WTC11 (cell line): ENCODE measurements at regions not wholly inside any gene's neighbourhood (a gene's known extent, or its start where the extent isn't known, plus 50 kb on each side); places are given as distances from the start of the nearest gene placed in this dataset.

Experiments used
- ATAC-seq: fragments of 200-7000 bp; cut with Tn5 transposase; 2 replicates; pipeline ENCODE4 v1.10.0; 2021; ENCODE audit warnings: mild to moderate bottlenecking, moderate library complexity
- CTCF ChIA-PET: fragments of 300-600 bp; sonication (Branson Sonifier 250); formaldehyde crosslinking; loops from one replicate; lab custom pipeline; 2021; ENCODE audit warnings: antibody characterized with exemption; lab: Charles Lee
- POLR2A ChIA-PET: fragments of 350-600 bp; sonication (Branson Sonifier 250); formaldehyde crosslinking; loops from one replicate; lab custom pipeline; 2021; ENCODE audit warnings: antibody characterized with exemption; lab: Charles Lee
- DNase-seq: peaks from one replicate; pipeline ENCODE4 v3.0.0; 2021; ENCODE audit warnings: low spot score
- H3K27ac Mint-ChIP-seq: 2 replicates; pipeline ENCODE4 v1.8.0; 2021; ENCODE audit warnings: mixed read lengths
- H3K27me3 Mint-ChIP-seq: 2 replicates; pipeline ENCODE4 v1.8.0; 2021; ENCODE audit warnings: low read depth, mild to moderate bottlenecking, moderate library complexity, mixed read lengths
- H3K36me3 Mint-ChIP-seq: 2 replicates; pipeline ENCODE4 v1.8.0; 2021; ENCODE audit warnings: mixed read lengths
- H3K4me1 Mint-ChIP-seq: 2 replicates; pipeline ENCODE4 v1.8.0; 2022; ENCODE audit warnings: mixed read lengths
- H3K4me3 Mint-ChIP-seq: 2 replicates; pipeline ENCODE4 v1.8.0; 2021; ENCODE audit warnings: mild to moderate bottlenecking, moderate library complexity, mixed read lengths
- H3K9me3 Mint-ChIP-seq: 2 replicates; pipeline ENCODE4 v1.8.0; 2021; ENCODE audit warnings: mixed read lengths
- ATF1 ChIP-seq: sonication (generic); formaldehyde crosslinking; IDR thresholded peaks from 2 replicates; pipeline ENCODE4 v1.8.1; 2023; ENCODE audit warnings: mild to moderate bottlenecking, moderate library complexity, missing genetic modification reagents
- ESRRA ChIP-seq: sonication (generic); formaldehyde crosslinking; IDR thresholded peaks from 2 replicates; pipeline ENCODE4 v1.8.1; 2022; ENCODE audit warnings: mild to moderate bottlenecking, missing genetic modification reagents, borderline replicate concordance
- ETV6 ChIP-seq: sonication (generic); formaldehyde crosslinking; IDR thresholded peaks from 2 replicates; pipeline ENCODE4 v1.8.1; 2022; ENCODE audit warnings: mild to moderate bottlenecking, missing genetic modification reagents
- FOXK1 ChIP-seq: sonication (generic); formaldehyde crosslinking; IDR thresholded peaks from 2 replicates; pipeline ENCODE4 v1.8.0; 2022; ENCODE audit warnings: mild to moderate bottlenecking, moderate library complexity, missing genetic modification reagents
- GABPB1 ChIP-seq: sonication (generic); formaldehyde crosslinking; IDR thresholded peaks from 2 replicates; pipeline ENCODE4 v1.8.1; 2023; ENCODE audit warnings: mild to moderate bottlenecking, missing genetic modification reagents
- JAZF1 ChIP-seq: fragments of 250-450 bp; sonication (Bioruptor Pico); IDR thresholded peaks from 2 replicates; pipeline ENCODE4 v1.9.0; 2021; ENCODE audit warnings: moderate library complexity, mild to moderate bottlenecking, inconsistent platforms
- JUN ChIP-seq: sonication (generic); formaldehyde crosslinking; IDR thresholded peaks from 2 replicates; pipeline ENCODE4 v1.8.0; 2023; ENCODE audit warnings: mild to moderate bottlenecking, missing genetic modification reagents
- SOX15 ChIP-seq: fragments of 250-450 bp; sonication (Bioruptor Pico); IDR thresholded peaks from 2 replicates; pipeline ENCODE4 v1.9.0; 2021; ENCODE audit warnings: mild to moderate bottlenecking
- SP1 ChIP-seq: sonication (generic); formaldehyde crosslinking; conservative IDR thresholded peaks from 2 replicates; pipeline ENCODE4 v1.8.1; 2022; ENCODE audit warnings: missing genetic modification reagents
- TP53 ChIP-seq: sonication (generic); formaldehyde crosslinking; IDR thresholded peaks from 2 replicates; pipeline ENCODE4 v1.8.1; 2023; ENCODE audit warnings: mild to moderate bottlenecking, missing genetic modification reagents
- ZNF671 ChIP-seq: fragments of 250-450 bp; sonication (Bioruptor Pico); IDR thresholded peaks from 2 replicates; pipeline ENCODE4 v1.8.0; 2021; ENCODE audit warnings: mild to moderate bottlenecking
- TF ChIP-seq, protein P1 (sequence below): sonication (generic); formaldehyde crosslinking; IDR thresholded peaks from 2 replicates; pipeline ENCODE4 v1.8.0; 2023; ENCODE audit warnings: mild to moderate bottlenecking, missing genetic modification reagents
- TF ChIP-seq, protein P2 (sequence below): sonication (generic); formaldehyde crosslinking; IDR thresholded peaks from 2 replicates; pipeline ENCODE4 v1.8.0; 2023; ENCODE audit warnings: missing genetic modification reagents, mild to moderate bottlenecking, borderline replicate concordance
- TF ChIP-seq, protein P3 (sequence below): sonication (generic); formaldehyde crosslinking; IDR thresholded peaks from 2 replicates; pipeline ENCODE4 v1.8.0; 2022; ENCODE audit warnings: mild to moderate bottlenecking, missing genetic modification reagents
- TF ChIP-seq, protein P4 (sequence below): fragments of 250-450 bp; sonication (Bioruptor Pico); IDR thresholded peaks from 2 replicates; pipeline ENCODE4 v2.1.2; 2022; ENCODE audit warnings: mild to moderate bottlenecking, moderate library complexity
- TF ChIP-seq, protein P5 (sequence below): sonication (generic); formaldehyde crosslinking; IDR thresholded peaks from 2 replicates; pipeline ENCODE4 v1.8.1; 2022; ENCODE audit warnings: low read depth, missing genetic modification reagents, borderline replicate concordance
- TF ChIP-seq, protein P6 (sequence below): sonication (generic); formaldehyde crosslinking; IDR thresholded peaks from 2 replicates; pipeline ENCODE4 v1.8.1; 2023; ENCODE audit warnings: mild to moderate bottlenecking, missing genetic modification reagents, borderline replicate concordance
- TF ChIP-seq, protein P7 (sequence below): sonication (generic); formaldehyde crosslinking; IDR thresholded peaks from 2 replicates; pipeline ENCODE4 v1.8.1; 2022; ENCODE audit warnings: mild to moderate bottlenecking, moderate library complexity, missing genetic modification reagents

DNA sequence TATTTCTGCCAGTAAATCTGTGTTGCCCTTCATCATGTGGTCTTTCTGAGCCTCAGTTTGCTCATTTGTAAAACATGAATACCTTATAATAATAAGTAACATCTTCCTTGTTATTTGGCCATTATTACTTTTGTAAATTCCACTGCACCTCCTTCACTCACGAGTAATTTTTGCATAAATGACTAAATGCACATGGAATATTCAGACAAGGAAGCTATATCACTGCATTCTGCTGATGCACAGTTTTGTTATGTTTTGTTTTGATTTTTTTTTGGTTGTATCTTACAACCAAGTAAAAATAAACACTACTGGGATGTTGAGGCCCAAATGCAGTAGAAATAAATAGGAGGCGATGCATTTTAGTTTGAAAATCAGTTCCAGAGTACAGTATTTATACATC is 185.3 kb upstream of the POU3F3 start:
- no peak for DNase-seq
- POLR2A ChIA-PET, result no interaction called here
- Mint-ChIP-seq H3K4me3 (no peak overlapping the region), H3K9me3 (0 out of 2 replicates have a peak, but pooled peaks cover 3% of the 10 kb centered on the region), H3K27me3 (peaks cover 2% of the 10 kb centered on the region; the same call in 1 of the 2 replicates), H3K4me1 (0 out of 2 replicates have a peak, but pooled peaks cover 5% of the 10 kb centered on the region), H3K36me3 (no peaks in the 10 kb centered on the region), H3K27ac (no peak overlapping the region)
- CTCF ChIA-PET, result interaction anchor here (0.6 kb wide), 1 partner anchor 92 kb away, joined by 5 read pairs; no protein-coding TSS in a partner anchor
- no peak for TF ChIP-seq ZNF671
- TF ChIP-seq, protein P1, sequence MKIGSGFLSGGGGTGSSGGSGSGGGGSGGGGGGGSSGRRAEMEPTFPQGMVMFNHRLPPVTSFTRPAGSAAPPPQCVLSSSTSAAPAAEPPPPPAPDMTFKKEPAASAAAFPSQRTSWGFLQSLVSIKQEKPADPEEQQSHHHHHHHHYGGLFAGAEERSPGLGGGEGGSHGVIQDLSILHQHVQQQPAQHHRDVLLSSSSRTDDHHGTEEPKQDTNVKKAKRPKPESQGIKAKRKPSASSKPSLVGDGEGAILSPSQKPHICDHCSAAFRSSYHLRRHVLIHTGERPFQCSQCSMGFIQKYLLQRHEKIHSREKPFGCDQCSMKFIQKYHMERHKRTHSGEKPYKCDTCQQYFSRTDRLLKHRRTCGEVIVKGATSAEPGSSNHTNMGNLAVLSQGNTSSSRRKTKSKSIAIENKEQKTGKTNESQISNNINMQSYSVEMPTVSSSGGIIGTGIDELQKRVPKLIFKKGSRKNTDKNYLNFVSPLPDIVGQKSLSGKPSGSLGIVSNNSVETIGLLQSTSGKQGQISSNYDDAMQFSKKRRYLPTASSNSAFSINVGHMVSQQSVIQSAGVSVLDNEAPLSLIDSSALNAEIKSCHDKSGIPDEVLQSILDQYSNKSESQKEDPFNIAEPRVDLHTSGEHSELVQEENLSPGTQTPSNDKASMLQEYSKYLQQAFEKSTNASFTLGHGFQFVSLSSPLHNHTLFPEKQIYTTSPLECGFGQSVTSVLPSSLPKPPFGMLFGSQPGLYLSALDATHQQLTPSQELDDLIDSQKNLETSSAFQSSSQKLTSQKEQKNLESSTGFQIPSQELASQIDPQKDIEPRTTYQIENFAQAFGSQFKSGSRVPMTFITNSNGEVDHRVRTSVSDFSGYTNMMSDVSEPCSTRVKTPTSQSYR (CRISPR knock-in tag), result no peak
- TF ChIP-seq FOXK1 (CRISPR knock-in tag), result no peak
- no peak for TF ChIP-seq SOX15
- TF ChIP-seq, protein P2, sequence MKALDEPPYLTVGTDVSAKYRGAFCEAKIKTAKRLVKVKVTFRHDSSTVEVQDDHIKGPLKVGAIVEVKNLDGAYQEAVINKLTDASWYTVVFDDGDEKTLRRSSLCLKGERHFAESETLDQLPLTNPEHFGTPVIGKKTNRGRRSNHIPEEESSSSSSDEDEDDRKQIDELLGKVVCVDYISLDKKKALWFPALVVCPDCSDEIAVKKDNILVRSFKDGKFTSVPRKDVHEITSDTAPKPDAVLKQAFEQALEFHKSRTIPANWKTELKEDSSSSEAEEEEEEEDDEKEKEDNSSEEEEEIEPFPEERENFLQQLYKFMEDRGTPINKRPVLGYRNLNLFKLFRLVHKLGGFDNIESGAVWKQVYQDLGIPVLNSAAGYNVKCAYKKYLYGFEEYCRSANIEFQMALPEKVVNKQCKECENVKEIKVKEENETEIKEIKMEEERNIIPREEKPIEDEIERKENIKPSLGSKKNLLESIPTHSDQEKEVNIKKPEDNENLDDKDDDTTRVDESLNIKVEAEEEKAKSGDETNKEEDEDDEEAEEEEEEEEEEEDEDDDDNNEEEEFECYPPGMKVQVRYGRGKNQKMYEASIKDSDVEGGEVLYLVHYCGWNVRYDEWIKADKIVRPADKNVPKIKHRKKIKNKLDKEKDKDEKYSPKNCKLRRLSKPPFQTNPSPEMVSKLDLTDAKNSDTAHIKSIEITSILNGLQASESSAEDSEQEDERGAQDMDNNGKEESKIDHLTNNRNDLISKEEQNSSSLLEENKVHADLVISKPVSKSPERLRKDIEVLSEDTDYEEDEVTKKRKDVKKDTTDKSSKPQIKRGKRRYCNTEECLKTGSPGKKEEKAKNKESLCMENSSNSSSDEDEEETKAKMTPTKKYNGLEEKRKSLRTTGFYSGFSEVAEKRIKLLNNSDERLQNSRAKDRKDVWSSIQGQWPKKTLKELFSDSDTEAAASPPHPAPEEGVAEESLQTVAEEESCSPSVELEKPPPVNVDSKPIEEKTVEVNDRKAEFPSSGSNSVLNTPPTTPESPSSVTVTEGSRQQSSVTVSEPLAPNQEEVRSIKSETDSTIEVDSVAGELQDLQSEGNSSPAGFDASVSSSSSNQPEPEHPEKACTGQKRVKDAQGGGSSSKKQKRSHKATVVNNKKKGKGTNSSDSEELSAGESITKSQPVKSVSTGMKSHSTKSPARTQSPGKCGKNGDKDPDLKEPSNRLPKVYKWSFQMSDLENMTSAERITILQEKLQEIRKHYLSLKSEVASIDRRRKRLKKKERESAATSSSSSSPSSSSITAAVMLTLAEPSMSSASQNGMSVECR (CRISPR knock-in tag), result no peak
- TF ChIP-seq ATF1 (CRISPR knock-in tag), result no peak
- no peak for TF ChIP-seq ETV6 (CRISPR knock-in tag)
- TF ChIP-seq ESRRA (CRISPR knock-in tag), result no peak
- TF ChIP-seq, protein P3, sequence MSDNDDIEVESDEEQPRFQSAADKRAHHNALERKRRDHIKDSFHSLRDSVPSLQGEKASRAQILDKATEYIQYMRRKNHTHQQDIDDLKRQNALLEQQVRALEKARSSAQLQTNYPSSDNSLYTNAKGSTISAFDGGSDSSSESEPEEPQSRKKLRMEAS (CRISPR knock-in tag), result no peak
- no peak for TF ChIP-seq TP53 (CRISPR knock-in tag)
- TF ChIP-seq, protein P4, sequence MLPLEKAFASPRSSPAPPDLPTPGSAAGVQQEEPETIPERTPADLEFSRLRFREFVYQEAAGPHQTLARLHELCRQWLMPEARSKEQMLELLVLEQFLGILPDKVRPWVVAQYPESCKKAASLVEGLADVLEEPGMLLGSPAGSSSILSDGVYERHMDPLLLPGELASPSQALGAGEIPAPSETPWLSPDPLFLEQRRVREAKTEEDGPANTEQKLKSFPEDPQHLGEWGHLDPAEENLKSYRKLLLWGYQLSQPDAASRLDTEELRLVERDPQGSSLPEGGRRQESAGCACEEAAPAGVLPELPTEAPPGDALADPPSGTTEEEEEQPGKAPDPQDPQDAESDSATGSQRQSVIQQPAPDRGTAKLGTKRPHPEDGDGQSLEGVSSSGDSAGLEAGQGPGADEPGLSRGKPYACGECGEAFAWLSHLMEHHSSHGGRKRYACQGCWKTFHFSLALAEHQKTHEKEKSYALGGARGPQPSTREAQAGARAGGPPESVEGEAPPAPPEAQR (CRISPR knock-in tag), result no peak
- TF ChIP-seq, protein P5, sequence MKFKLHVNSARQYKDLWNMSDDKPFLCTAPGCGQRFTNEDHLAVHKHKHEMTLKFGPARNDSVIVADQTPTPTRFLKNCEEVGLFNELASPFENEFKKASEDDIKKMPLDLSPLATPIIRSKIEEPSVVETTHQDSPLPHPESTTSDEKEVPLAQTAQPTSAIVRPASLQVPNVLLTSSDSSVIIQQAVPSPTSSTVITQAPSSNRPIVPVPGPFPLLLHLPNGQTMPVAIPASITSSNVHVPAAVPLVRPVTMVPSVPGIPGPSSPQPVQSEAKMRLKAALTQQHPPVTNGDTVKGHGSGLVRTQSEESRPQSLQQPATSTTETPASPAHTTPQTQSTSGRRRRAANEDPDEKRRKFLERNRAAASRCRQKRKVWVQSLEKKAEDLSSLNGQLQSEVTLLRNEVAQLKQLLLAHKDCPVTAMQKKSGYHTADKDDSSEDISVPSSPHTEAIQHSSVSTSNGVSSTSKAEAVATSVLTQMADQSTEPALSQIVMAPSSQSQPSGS, result no peak
- no peak for ATAC-seq

DNA sequence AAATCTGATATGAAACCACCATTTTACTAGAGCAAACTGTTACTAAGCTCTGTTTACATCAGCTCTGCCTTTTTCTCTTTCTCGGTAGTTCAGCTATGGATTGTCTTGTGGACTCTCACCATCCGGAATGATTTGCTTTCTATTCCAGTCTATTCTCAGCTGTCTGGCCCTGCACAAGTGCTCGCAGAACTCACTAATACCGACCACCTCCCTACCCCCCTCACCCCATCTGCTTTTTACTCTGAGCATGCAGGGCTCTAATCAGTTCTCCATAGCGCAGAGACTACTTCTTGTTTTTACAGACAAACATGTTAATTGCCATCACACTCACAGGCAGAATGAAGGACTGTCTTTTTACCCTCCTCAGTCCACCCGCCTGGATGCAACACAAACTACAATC is 180.7 kb upstream of the POU3F3 start:
- Mint-ChIP-seq H3K4me3 (no peak overlapping the region), H3K36me3 (no peaks in the 10 kb centered on the region), H3K9me3 (peaks cover 6% of the 10 kb centered on the region; the same call in 1 of the 2 replicates), H3K27ac (no peak overlapping the region), H3K27me3 (peaks cover 2% of the 10 kb centered on the region; the same call in 1 of the 2 replicates), H3K4me1 (0 out of 2 replicates have a peak, but pooled peaks cover 8% of the 10 kb centered on the region)
- DNase-seq (no peak), ATAC-seq (no peak)
- POLR2A ChIA-PET, result no interaction called here
- CTCF ChIA-PET, result no interaction called here
- no peak for TF ChIP-seq ZNF671
- no peak for TF ChIP-seq JUN (CRISPR knock-in tag)
- TF ChIP-seq, protein P6, sequence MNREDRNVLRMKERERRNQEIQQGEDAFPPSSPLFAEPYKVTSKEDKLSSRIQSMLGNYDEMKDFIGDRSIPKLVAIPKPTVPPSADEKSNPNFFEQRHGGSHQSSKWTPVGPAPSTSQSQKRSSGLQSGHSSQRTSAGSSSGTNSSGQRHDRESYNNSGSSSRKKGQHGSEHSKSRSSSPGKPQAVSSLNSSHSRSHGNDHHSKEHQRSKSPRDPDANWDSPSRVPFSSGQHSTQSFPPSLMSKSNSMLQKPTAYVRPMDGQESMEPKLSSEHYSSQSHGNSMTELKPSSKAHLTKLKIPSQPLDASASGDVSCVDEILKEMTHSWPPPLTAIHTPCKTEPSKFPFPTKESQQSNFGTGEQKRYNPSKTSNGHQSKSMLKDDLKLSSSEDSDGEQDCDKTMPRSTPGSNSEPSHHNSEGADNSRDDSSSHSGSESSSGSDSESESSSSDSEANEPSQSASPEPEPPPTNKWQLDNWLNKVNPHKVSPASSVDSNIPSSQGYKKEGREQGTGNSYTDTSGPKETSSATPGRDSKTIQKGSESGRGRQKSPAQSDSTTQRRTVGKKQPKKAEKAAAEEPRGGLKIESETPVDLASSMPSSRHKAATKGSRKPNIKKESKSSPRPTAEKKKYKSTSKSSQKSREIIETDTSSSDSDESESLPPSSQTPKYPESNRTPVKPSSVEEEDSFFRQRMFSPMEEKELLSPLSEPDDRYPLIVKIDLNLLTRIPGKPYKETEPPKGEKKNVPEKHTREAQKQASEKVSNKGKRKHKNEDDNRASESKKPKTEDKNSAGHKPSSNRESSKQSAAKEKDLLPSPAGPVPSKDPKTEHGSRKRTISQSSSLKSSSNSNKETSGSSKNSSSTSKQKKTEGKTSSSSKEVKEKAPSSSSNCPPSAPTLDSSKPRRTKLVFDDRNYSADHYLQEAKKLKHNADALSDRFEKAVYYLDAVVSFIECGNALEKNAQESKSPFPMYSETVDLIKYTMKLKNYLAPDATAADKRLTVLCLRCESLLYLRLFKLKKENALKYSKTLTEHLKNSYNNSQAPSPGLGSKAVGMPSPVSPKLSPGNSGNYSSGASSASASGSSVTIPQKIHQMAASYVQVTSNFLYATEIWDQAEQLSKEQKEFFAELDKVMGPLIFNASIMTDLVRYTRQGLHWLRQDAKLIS (CRISPR knock-in tag), result no peak
- TF ChIP-seq JAZF1, result no peak
- TF ChIP-seq, protein P7, sequence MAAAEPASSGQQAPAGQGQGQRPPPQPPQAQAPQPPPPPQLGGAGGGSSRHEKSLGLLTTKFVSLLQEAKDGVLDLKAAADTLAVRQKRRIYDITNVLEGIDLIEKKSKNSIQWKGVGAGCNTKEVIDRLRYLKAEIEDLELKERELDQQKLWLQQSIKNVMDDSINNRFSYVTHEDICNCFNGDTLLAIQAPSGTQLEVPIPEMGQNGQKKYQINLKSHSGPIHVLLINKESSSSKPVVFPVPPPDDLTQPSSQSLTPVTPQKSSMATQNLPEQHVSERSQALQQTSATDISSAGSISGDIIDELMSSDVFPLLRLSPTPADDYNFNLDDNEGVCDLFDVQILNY (CRISPR knock-in tag), result no peak
- no peak for TF ChIP-seq SP1 (CRISPR knock-in tag)
- no peak for TF ChIP-seq GABPB1
- TF ChIP-seq, protein P3 (CRISPR knock-in tag), result no peak
